COLO668 (cell line): ENCODE measurements at regions not wholly inside any gene's neighbourhood (a gene's known extent, or its start where the extent isn't known, plus 50 kb on each side); places are given as distances from the start of the nearest gene placed in this dataset.
"Not testable (repeated sequence)": the region's sequence is repeated elsewhere in the genome, so short reads cannot be mapped to it uniquely, and the experiment has no call there.

Experiments
- DNase-seq: peaks from one replicate; lab custom pipeline; 2025; ENCODE audit not compliant: unreplicated experiment; lab: John Stamatoyannopoulos, UW

- DNase-seq, result peak; percentile 61
Measured at GRCh38 chr21:35294231-35294898, 245.3 kb upstream of the RUNX1 start.

GRCh38 chr21:35291973-35292627, 243.0 kb upstream of the RUNX1 start:
- DNase-seq, result peak; percentile 21

GRCh38 chr21:35291034-35291433, 241.9 kb upstream of the RUNX1 start:
- no peak for DNase-seq

- DNase-seq, result no peak
Measured at GRCh38 chr21:35288238-35288637, 239.1 kb upstream of the RUNX1 start.

GRCh38 chr21:35284199-35284598, 235.1 kb upstream of the RUNX1 start:
- no peak for DNase-seq

GRCh38 chr21:35282944-35283343, 233.8 kb upstream of the RUNX1 start:
- DNase-seq, result no peak

GRCh38 chr21:35281956-35282355, 232.9 kb upstream of the RUNX1 start:
- DNase-seq, result no peak

- no peak for DNase-seq
Measured at GRCh38 chr21:35280231-35280630, 231.1 kb upstream of the RUNX1 start.

- DNase-seq, result no peak
Measured at GRCh38 chr21:35275776-35276175, 226.7 kb upstream of the RUNX1 start.

GRCh38 chr21:35274923-35275322, 225.8 kb upstream of the RUNX1 start:
- DNase-seq, result no peak

GRCh38 chr21:35274090-35274489, 225.0 kb upstream of the RUNX1 start:
- no peak for DNase-seq

- DNase-seq, result peak; percentile 62
Measured at GRCh38 chr21:35273333-35273732, 224.2 kb upstream of the RUNX1 start.

- not testable (repeated sequence) for DNase-seq
Measured at GRCh38 chr21:35271344-35272118, 222.4 kb upstream of the RUNX1 start.

- DNase-seq, result no peak
Measured at GRCh38 chr21:35268817-35269216, 219.7 kb upstream of the RUNX1 start.

- DNase-seq, result no peak
Measured at GRCh38 chr21:35268261-35268660, 219.2 kb upstream of the RUNX1 start.

GRCh38 chr21:35266546-35266945, 217.4 kb upstream of the RUNX1 start:
- no peak for DNase-seq

- no peak for DNase-seq
Measured at GRCh38 chr21:35265170-35265877, 216.2 kb upstream of the RUNX1 start.

GRCh38 chr21:35259457-35259856, 210.4 kb upstream of the RUNX1 start:
- no peak for DNase-seq

- no peak for DNase-seq
Measured at GRCh38 chr21:35258521-35258920, 209.4 kb upstream of the RUNX1 start.

GRCh38 chr21:35257413-35257812, 208.3 kb upstream of the RUNX1 start:
- peak; percentile 18 for DNase-seq

GRCh38 chr21:35256468-35256988, 207.4 kb upstream of the RUNX1 start:
- DNase-seq, result peak; percentile 53
